ENCODE measurements at regions not wholly inside any gene's neighbourhood (a gene's known extent, or its start where the extent isn't known, plus 50 kb on each side); places are given as distances from the start of the nearest gene placed in this dataset.

GRCh38 chr2:160646684-160647444, 153.3 kb upstream of the RBMS1 start:
- H3K4me3 ChIP-seq (ENCODE audit: low read length in 3 of 3), result peak overlapping the region in 2 of 3 donors; percentile 28 to 41
- DNase-seq (peak in 2 of 5 donors; percentile 58 to 68), FAIRE-seq (no peak)
- H3K9ac ChIP-seq (ENCODE audit: low read length in 3 of 3), result peak overlapping the region in 1 of 3 donors; percentile 22
- H3K4me1 ChIP-seq (ENCODE audit: control insufficient read depth in 2 of 3, insufficient read depth in 2 of 3, low read depth in 1 of 3, low read length in 3 of 3), result peaks cover 0 to 6% (median 5%) of the 10 kb centered on the region in 3 donors
- H3K27ac ChIP-seq (ENCODE audit: low read depth in 2 of 2, low read length in 2 of 2), result peak overlapping the region; percentile 28 to 65
- H3K9me3 ChIP-seq (ENCODE audit: control insufficient read depth in 2 of 3, insufficient read depth in 1 of 3, low read length in 3 of 3), result no peaks in the 10 kb centered on the region
- no peak for TF ChIP-seq CTCF (IDR thresholded peaks at IDR 0.05; ENCODE audit: borderline replicate concordance, extremely low read depth, insufficient read depth)
- intact Hi-C loops (cut with DNase I), result no loop called here
- H3K27me3 ChIP-seq (ENCODE audit: control insufficient read depth, insufficient read depth, low read length), result no peaks in the 10 kb centered on the region
- no peaks in the 10 kb centered on the region for H3K36me3 ChIP-seq (ENCODE audit: control insufficient read depth in 2 of 3, insufficient read depth in 3 of 3, low read length in 3 of 3)

GRCh38 chr2:160647967-160648685, 154.5 kb upstream of the RBMS1 start:
- Histone ChIP-seq H3K9me3 (ENCODE audit: control insufficient read depth in 2 of 3, insufficient read depth in 1 of 3, low read length in 3 of 3) (no peaks in the 10 kb centered on the region), H3K4me1 (ENCODE audit: control insufficient read depth in 2 of 3, insufficient read depth in 2 of 3, low read depth in 1 of 3, low read length in 3 of 3) (peaks cover 0 to 6% (median 5%) of the 10 kb centered on the region in 3 donors), H3K27me3 (ENCODE audit: control insufficient read depth, insufficient read depth, low read length) (no peaks in the 10 kb centered on the region), H3K27ac (ENCODE audit: low read depth in 2 of 2, low read length in 2 of 2) (peak overlapping the region; percentile 66 to 67), H3K9ac (ENCODE audit: low read length in 3 of 3) (peak overlapping the region in 1 of 3 donors; percentile 5), H3K4me3 (ENCODE audit: low read length in 3 of 3) (peak overlapping the region in 2 of 3 donors; percentile 26), H3K36me3 (ENCODE audit: control insufficient read depth in 2 of 3, insufficient read depth in 3 of 3, low read length in 3 of 3) (no peaks in the 10 kb centered on the region)
- no peak for FAIRE-seq
- peak in 4 of 5 donors; percentile 31 to 84 (median 46) for DNase-seq
- intact Hi-C loops (cut with DNase I), result no loop called here
- no peak for TF ChIP-seq CTCF (IDR thresholded peaks at IDR 0.05; ENCODE audit: borderline replicate concordance, extremely low read depth, insufficient read depth)

- H3K36me3 ChIP-seq (ENCODE audit: control insufficient read depth in 2 of 3, insufficient read depth in 3 of 3, low read length in 3 of 3), result no peaks in the 10 kb centered on the region
- no peaks in the 10 kb centered on the region for H3K27me3 ChIP-seq (ENCODE audit: control insufficient read depth, insufficient read depth, low read length)
- FAIRE-seq (no peak), DNase-seq (peak in 1 of 5 donors; percentile 58)
- intact Hi-C loops (cut with DNase I), result no loop called here
- peaks cover 0 to 6% (median 5%) of the 10 kb centered on the region in 3 donors for H3K4me1 ChIP-seq (ENCODE audit: control insufficient read depth in 2 of 3, insufficient read depth in 2 of 3, low read depth in 1 of 3, low read length in 3 of 3)
- H3K9ac ChIP-seq (ENCODE audit: low read length in 3 of 3), result no peak overlapping the region
- H3K4me3 ChIP-seq (ENCODE audit: low read length in 3 of 3), result no peak overlapping the region
- TF ChIP-seq CTCF (IDR thresholded peaks at IDR 0.05; ENCODE audit: borderline replicate concordance, extremely low read depth, insufficient read depth), result no peak
- no peak overlapping the region for H3K27ac ChIP-seq (ENCODE audit: low read depth in 2 of 2, low read length in 2 of 2)
- H3K9me3 ChIP-seq (ENCODE audit: control insufficient read depth in 2 of 3, insufficient read depth in 1 of 3, low read length in 3 of 3), result no peaks in the 10 kb centered on the region
Observed at GRCh38 chr2:160649698-160650097, 156.1 kb upstream of the RBMS1 start.
